GM23338 (cell line): ENCODE measurements at regions not wholly inside any gene's neighbourhood (a gene's known extent, or its start where the extent isn't known, plus 50 kb on each side); places are given as distances from the start of the nearest gene placed in this dataset.
"Not testable (repeated sequence)": the region's sequence is repeated elsewhere in the genome, so short reads cannot be mapped to it uniquely, and the experiment has no call there.

Source experiments
- CREB1 ChIP-seq: fragments of 250-450 bp; sonication (Bioruptor Pico); IDR thresholded peaks from 2 replicates; pipeline ENCODE4 v1.5.0; 2020; ENCODE audit warnings: low read depth, mild to moderate bottlenecking, moderate library complexity
- CTCF ChIP-seq, 2 experiments: fragments of 200-600 bp in 1 of 2; sonication (generic) in 1 of 2; conservative IDR thresholded peaks; 2 replicates each; pipeline versions ENCODE4 v1.5.1 to v1.6.1; 2016 to 2017; ENCODE audit warnings: antibody characterized with exemption in 2 of 2, low read depth in 2 of 2, mild to moderate bottlenecking in 2 of 2, moderate library complexity in 1 of 2
- EZH2 ChIP-seq: fragments of 200-600 bp; sonication (generic); IDR thresholded peaks from one replicate; pipeline ENCODE4 v1.8.0; 2017; ENCODE audit warnings: antibody characterized with exemption, mild to moderate bottlenecking, low read depth; ENCODE audit not compliant: unreplicated experiment
- REST ChIP-seq: IDR thresholded peaks from one replicate; pipeline ENCODE4 v1.6.1; 2018; ENCODE audit warnings: antibody characterized with exemption; ENCODE audit not compliant: unreplicated experiment
- STAT1 ChIP-seq: IDR thresholded peaks from one replicate; pipeline ENCODE4 v1.6.1; 2016; ENCODE audit warnings: antibody characterized with exemption; ENCODE audit not compliant: unreplicated experiment

GRCh38 chr10:16250136-16250535, 186.7 kb upstream of the PTER start:
- TF ChIP-seq STAT1; CTCF (conservative IDR thresholded peaks at IDR 0.05; ENCODE audit: low read depth in 2 of 2); EZH2; REST; CREB1 (CRISPR knock-in tag): not testable (repeated sequence)
